Stimulated activated CD4-positive, alpha-beta T cell treated with anti-CD3 and anti-CD28 coated beads, Interleukin-15, amount 100 ng/mL, for 24 hours (primary cell): ENCODE measurements at regions not wholly inside any gene's neighbourhood (a gene's known extent, or its start where the extent isn't known, plus 50 kb on each side); places are given as distances from the start of the nearest gene placed in this dataset.
"Not testable (repeated sequence)": the region's sequence is repeated elsewhere in the genome, so short reads cannot be mapped to it uniquely, and the experiment has no call there.

Experiments
- DNase-seq: peaks from one replicate; pipeline ENCODE4 v3.0.0-alpha.2; 2020

- DNase-seq = no peak
Observed at GRCh38 chr2:11877764-11878163, 131.3 kb downstream of the LPIN1 start.

DNA sequence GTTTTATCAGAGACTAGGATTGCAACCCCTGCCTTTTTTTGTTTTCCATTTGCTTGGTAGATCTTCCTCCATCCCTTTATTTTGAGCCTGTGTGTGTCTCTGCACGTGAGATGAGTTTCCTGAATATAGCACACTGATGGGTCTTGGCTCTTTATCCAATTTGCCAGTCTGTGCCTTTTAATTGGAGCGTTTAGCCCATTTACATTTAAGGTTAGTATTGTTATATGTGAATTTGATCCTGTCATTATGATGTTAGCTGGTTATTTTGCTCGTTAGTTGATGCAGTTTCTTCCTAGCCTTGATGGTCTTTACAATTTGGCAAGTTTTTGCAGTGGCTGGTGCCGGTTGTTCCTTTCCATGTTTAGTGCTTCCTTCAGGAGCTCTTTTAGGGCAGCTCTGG is 138.8 kb downstream of the LPIN1 start:
- not testable (repeated sequence) for DNase-seq

- not testable (repeated sequence) for DNase-seq
Observed at GRCh38 chr2:11886899-11887298, 140.5 kb downstream of the LPIN1 start.

GRCh38 chr2:11889101-11889850 is 142.8 kb downstream of the LPIN1 start:
- no peak for DNase-seq

GRCh38 chr2:11889854-11890253 is 143.4 kb downstream of the LPIN1 start:
- DNase-seq = no peak

DNA sequence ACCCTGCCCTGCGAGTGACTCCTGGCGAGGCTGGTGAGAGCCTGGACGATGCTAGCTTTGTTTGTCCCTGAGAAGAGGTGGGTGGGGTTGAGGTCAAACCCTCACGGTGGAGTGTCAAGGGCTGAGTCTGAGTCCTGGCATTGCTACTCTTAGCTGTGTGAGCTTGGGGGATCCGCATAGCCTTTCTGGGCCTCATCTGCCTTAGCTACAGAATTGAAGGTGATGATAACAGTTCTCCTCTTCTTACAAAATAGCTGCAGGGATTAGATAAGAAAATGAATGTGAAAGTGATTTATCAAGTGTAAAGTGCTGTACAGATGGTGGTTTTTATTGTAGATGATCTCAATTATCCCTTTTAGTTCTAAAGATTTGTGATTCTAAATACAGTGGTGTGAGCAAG is 144.6 kb downstream of the LPIN1 start:
- DNase-seq = no peak

GRCh38 chr2:11891671-11892440 is 145.4 kb downstream of the LPIN1 start:
- DNase-seq = no peak

DNA sequence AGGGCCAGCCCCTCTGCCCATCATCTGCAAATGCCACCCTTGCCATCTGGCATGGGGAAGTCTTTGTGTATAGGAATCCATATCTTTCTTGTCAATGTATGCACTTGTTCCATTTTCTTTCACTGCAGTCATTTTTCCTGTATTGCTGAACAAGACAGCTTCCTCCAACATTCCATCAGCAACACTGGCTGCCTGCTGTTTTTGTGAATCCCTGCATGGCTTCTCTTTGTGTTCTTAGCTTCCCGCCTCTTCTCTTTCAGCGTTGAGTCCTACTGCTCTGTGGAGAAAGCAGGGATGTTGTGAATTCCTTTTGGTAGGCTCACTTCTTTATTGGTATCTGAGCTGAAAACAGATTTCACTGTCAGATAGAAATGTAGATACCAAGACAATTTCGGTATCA is 150.0 kb downstream of the LPIN1 start:
- DNase-seq = no peak

GRCh38 chr2:11898576-11898975 is 152.1 kb downstream of the LPIN1 start:
- no peak for DNase-seq

DNA sequence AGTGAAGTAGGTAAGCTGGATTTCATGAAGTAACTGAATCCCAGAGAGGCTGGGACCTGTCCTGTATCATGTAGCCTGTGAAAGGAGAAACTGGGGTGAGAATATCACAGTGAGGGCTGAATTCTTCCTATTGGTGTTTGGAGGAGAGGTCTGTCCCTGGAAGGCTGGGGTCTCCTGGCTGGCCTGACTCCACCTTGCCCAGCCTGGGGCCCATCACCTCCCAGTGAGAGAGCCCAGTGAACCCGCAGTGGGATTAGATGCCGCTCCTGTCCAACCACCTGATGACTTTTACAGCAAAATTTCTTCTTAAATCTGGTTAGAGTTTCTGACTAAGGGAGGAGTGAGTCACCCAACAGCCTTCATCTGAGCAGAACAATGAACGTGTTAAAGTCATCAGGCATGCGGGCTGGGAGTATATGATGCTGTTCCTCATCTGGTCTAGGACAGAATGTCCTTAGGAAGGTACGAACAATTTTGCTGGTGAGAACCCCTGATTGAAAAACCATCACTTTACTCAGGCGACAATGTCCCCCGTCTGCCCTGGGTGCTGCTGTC is 152.9 kb downstream of the LPIN1 start:
- no peak for DNase-seq

DNA sequence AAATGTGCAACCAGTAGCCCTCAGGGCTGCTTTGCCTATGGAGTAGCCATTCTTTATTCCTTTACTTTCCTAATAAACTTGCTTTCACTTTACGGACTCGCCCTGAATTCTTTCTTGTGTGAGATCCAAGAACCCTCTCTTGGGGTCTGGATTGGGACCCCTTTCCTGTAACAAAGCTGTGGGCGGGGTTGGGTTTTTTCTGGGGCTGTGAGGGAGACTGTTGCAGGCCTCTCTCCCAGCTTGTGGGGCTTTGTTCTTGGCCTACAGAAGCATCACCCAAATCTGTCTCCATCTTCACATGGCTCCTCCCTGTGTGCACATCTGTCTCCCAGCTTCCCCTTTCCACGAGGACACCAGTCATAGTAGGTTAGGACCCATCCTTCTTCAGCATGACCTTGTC is 154.5 kb downstream of the LPIN1 start:
- DNase-seq = not testable (repeated sequence)

GRCh38 chr2:11901351-11902069 is 155.1 kb downstream of the LPIN1 start:
- no peak for DNase-seq

- no peak for DNase-seq
Observed at GRCh38 chr2:11903085-11903606, 156.7 kb downstream of the LPIN1 start.

DNA sequence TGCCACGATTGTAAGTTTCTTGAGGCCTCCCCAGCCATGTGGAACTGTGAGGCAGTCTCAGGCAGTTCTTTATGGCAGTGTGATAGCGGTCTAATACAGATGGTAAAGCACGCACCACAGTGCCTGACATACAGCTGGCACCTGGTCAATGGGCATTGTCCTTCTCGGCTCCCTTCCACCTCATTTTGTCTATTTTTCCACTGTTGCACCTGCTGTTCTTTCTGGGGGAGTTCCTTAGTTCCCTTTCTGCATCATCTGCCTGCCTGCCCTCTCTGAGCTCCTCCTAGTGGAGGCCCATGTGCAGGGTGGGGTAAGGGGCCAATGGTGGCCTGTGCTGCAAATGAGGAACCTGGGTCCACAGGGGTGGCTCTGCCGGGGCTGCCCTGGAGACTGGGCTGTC is 157.6 kb downstream of the LPIN1 start:
- no peak for DNase-seq

GRCh38 chr2:11904941-11905340 is 158.5 kb downstream of the LPIN1 start:
- DNase-seq = no peak

- DNase-seq = no peak
Observed at GRCh38 chr2:11907190-11907589, 160.8 kb downstream of the LPIN1 start.

DNA sequence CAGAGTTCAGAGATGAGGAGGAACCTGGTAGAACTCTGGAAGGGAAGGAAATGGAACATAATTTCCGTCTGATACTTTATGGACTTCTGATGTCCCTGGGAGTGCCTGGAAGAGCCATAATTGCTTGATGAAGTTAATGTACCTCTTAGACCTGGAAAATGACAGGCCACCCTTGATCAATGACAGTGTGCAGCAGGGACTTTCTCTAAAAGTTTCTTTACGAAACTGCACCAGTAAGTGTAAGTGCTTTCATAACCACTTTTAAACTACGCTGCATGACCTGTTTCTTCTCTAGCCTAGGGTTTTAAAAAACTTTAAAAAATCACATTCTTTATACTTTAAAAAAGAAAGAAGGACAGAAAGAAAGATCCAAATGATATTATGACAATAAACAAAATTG is 164.5 kb downstream of the LPIN1 start:
- DNase-seq = no peak

- no peak for DNase-seq
Observed at GRCh38 chr2:11912980-11913379, 166.5 kb downstream of the LPIN1 start.

GRCh38 chr2:11914455-11914854 is 168.0 kb downstream of the LPIN1 start:
- DNase-seq = no peak

DNA sequence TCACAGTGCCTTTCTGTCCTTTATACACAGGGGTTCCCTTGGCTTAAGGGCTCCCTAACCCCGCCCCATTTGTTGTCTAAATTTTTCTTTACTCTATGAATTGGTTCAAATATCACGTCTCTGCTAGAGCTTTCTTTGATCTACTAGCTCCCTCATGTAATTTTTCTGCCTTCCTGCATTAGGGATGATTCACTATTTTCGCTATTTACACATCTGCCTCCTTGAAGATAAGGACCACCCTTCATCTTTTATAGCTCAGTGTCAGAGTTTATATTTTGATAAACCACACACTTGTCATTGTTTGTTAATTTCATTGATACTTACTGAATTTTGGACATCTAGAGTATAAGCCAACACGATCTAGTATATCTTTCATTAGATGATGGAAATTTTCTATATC is 169.2 kb downstream of the LPIN1 start:
- DNase-seq = no peak

DNA sequence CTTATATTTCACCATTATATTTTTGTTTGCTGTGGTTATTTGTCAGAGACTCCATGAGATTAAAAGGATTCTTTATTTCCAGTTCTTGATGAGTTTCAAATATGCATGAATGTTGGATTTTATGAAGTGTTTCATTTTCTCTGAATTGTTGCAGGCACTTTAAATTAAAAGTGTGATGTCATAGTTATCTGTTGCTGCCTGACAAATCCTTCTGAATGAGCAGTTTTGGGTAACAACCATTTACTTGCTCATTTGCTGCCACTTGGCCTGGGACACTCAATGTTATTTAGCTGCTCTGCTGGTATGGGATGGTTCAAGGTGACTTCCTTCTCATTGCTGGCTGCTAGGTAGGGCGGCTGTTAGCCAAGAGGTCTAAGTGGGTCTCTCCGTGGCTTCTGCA is 173.5 kb downstream of the LPIN1 start:
- DNase-seq = no peak

DNA sequence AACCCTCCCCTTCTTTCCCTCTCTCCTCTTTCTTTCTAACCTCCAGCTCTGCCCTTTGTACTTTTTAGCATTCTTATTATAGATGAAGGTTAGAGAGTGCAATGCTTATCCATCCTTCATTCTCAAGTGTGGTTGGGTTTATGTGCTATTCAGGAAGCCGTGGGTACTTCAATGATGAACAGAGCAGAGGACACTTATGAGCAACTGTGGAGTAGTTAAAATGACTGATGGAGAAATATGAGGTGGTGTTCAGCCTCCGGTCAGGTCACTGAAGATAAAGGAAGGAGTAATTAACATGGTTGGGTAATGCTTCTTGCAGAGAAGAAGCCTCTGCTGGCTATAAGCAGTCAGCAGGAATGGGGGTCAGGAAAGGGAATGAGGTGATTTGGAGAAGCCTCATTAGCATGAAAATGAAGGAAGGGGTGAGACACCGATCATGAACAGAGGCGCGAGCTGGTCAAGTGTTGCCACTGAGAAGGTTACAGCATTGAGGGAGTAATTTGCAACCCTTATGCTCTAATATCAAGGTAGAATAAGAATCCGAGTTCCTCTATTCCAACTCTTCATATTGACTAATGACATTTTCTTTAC is 174.7 kb downstream of the LPIN1 start:
- DNase-seq = no peak

- DNase-seq = no peak
Observed at GRCh38 chr2:11922294-11922693, 175.9 kb downstream of the LPIN1 start.
